ENCODE measurements at regions not wholly inside any gene's neighbourhood (a gene's known extent, or its start where the extent isn't known, plus 50 kb on each side); places are given as distances from the start of the nearest gene placed in this dataset.

GRCh38 chr2:13601506-13601905 lies 884.8 kb downstream of the TRIB2 start:
- Histone ChIP-seq H3K4me3 (ENCODE audit: low read depth, low read length) (no peak overlapping the region), H3K27me3 (ENCODE audit: control insufficient read depth, insufficient read depth, low read length) (no peaks in the 10 kb centered on the region), H3K36me3 (ENCODE audit: control insufficient read depth, insufficient read depth, low read length) (no peaks in the 10 kb centered on the region)
- no peak for TF ChIP-seq CTCF (IDR thresholded peaks at IDR 0.05; ENCODE audit: insufficient read depth, low read length, poor library complexity, severe bottlenecking)
- DNase-seq (ENCODE audit: low read depth), result no peak

GRCh38 chr2:13604951-13605661 lies 888.4 kb downstream of the TRIB2 start:
- DNase-seq (ENCODE audit: low read depth), result no peak
- TF ChIP-seq CTCF (IDR thresholded peaks at IDR 0.05; ENCODE audit: insufficient read depth, low read length, poor library complexity, severe bottlenecking), result no peak

GRCh38 chr2:13607139-13607538 lies 890.4 kb downstream of the TRIB2 start:
- Histone ChIP-seq H3K4me3 (ENCODE audit: low read depth, low read length) (no peak overlapping the region), H3K27me3 (ENCODE audit: control insufficient read depth, insufficient read depth, low read length) (no peaks in the 10 kb centered on the region), H3K36me3 (ENCODE audit: control insufficient read depth, insufficient read depth, low read length) (no peaks in the 10 kb centered on the region)
- TF ChIP-seq CTCF (IDR thresholded peaks at IDR 0.05; ENCODE audit: insufficient read depth, low read length, poor library complexity, severe bottlenecking), result no peak
- no peak for DNase-seq (ENCODE audit: low read depth)

More at GRCh38 chr2:13604951-13605661, 888.4 kb downstream of the TRIB2 start:
- Histone ChIP-seq H3K27me3 (ENCODE audit: control insufficient read depth, insufficient read depth, low read length) (no peaks in the 10 kb centered on the region), H3K4me3 (ENCODE audit: low read depth, low read length) (no peak overlapping the region), H3K36me3 (ENCODE audit: control insufficient read depth, insufficient read depth, low read length) (no peaks in the 10 kb centered on the region)

GRCh38 chr2:13611939-13612338 lies 895.2 kb downstream of the TRIB2 start:
- Histone ChIP-seq H3K27me3 (ENCODE audit: control insufficient read depth, insufficient read depth, low read length) (no peaks in the 10 kb centered on the region), H3K4me3 (ENCODE audit: low read depth, low read length) (no peak overlapping the region), H3K36me3 (ENCODE audit: control insufficient read depth, insufficient read depth, low read length) (no peaks in the 10 kb centered on the region)
- no peak for TF ChIP-seq CTCF (IDR thresholded peaks at IDR 0.05; ENCODE audit: insufficient read depth, low read length, poor library complexity, severe bottlenecking)
- no peak for DNase-seq (ENCODE audit: low read depth)

GRCh38 chr2:13616059-13616458 lies 899.3 kb downstream of the TRIB2 start:
- Histone ChIP-seq H3K27me3 (ENCODE audit: control insufficient read depth, insufficient read depth, low read length) (no peaks in the 10 kb centered on the region), H3K4me3 (ENCODE audit: low read depth, low read length) (no peak overlapping the region), H3K36me3 (ENCODE audit: control insufficient read depth, insufficient read depth, low read length) (no peaks in the 10 kb centered on the region)
- no peak for TF ChIP-seq CTCF (IDR thresholded peaks at IDR 0.05; ENCODE audit: insufficient read depth, low read length, poor library complexity, severe bottlenecking)
- DNase-seq (ENCODE audit: low read depth), result no peak

GRCh38 chr2:13616616-13617015 lies 899.9 kb downstream of the TRIB2 start:
- H3K36me3 ChIP-seq (ENCODE audit: control insufficient read depth, insufficient read depth, low read length), result no peaks in the 10 kb centered on the region
- H3K4me3 ChIP-seq (ENCODE audit: low read depth, low read length), result no peak overlapping the region
- no peak for TF ChIP-seq CTCF (IDR thresholded peaks at IDR 0.05; ENCODE audit: insufficient read depth, low read length, poor library complexity, severe bottlenecking)
- H3K27me3 ChIP-seq (ENCODE audit: control insufficient read depth, insufficient read depth, low read length), result no peaks in the 10 kb centered on the region
- DNase-seq (ENCODE audit: low read depth), result no peak

Data from kidney epithelial cell (primary cell).